GM12878 (cell line): ENCODE measurements at regions not wholly inside any gene's neighbourhood (a gene's known extent, or its start where the extent isn't known, plus 50 kb on each side); places are given as distances from the start of the nearest gene placed in this dataset.

Source experiments
- ATAC-seq: fragments of 200-7000 bp; cut with Tn5 transposase; 3 replicates; pipeline ENCODE4 v1.9.1; 2020; ENCODE audit warnings: mild to moderate bottlenecking, moderate library complexity
- BruUV-seq: library from RNA; stranded (reverse); fragments of 400-500 nt; replicated peaks from 2 replicates; lab custom pipeline; 2021; lab: Mats Ljungman, UMichigan
- CTCF ChIA-PET: fragments of 300-600 bp; sonication (Branson Sonifier 250); formaldehyde crosslinking; extraction: SDS; loops from one replicate; lab custom pipeline; 2021; ENCODE audit warnings: inconsistent platforms; lab: Yijun Ruan, JAX
- POLR2A ChIA-PET: fragments of 350-600 bp; formaldehyde crosslinking; extraction: SDS; loops from one replicate; lab custom pipeline; 2021; ENCODE audit warnings: inconsistent platforms; lab: Charles Lee
- RAD21 ChIA-PET: fragments of 300-600 bp; sonication (Branson Sonifier 250); formaldehyde crosslinking; loops from one replicate; lab custom pipeline; 2023; ENCODE audit warnings: antibody characterized with exemption; ENCODE audit not compliant: unreplicated experiment; lab: Charles Lee
- SMC1A ChIA-PET: fragments of 300-600 bp; sonication (Branson Sonifier 250); formaldehyde crosslinking; loops from one replicate; lab custom pipeline; 2023; ENCODE audit not compliant: unreplicated experiment, uncharacterized antibody; lab: Charles Lee
- DNase-seq: peaks from one replicate; pipeline ENCODE4 v3.0.0-alpha.2; 2011; ENCODE audit warnings: low read depth, low spot score
- FAIRE-seq: peaks from 3 replicates; lab custom pipeline; 2011; peaks lifted over from hg19 to GRCh38; lab: Jason Lieb, UNC
- H2AFZ ChIP-seq: 2 replicates; pipeline ENCODE4 v1.6.0; 2011; ENCODE audit warnings: low read depth, low read length, control low read depth; ENCODE audit not compliant: control insufficient read depth
- H3K27ac ChIP-seq: 2 replicates; pipeline ENCODE4 v1.5.1; 2011; ENCODE audit warnings: control low read depth; ENCODE audit not compliant: control insufficient read depth, insufficient read depth
- H3K27me3 ChIP-seq, 2 experiments: replicated peaks in 1 of 2; 2 replicates each; pipeline versions ENCODE4 v1.6.0 to v1.6.1; 2011; ENCODE audit warnings: low read length in 1 of 2; ENCODE audit not compliant: control insufficient read depth in 2 of 2, insufficient read depth in 2 of 2
- H3K36me3 ChIP-seq, 2 experiments: 2 replicates each; pipeline ENCODE4 v1.5.1; 2011; ENCODE audit warnings: low read length in 1 of 2; ENCODE audit not compliant: control insufficient read depth in 2 of 2, insufficient read depth in 2 of 2
- H3K4me1 ChIP-seq: 2 replicates; pipeline ENCODE4 v1.6.1; 2011; ENCODE audit warnings: mild to moderate bottlenecking, low read length, moderate library complexity, mixed read lengths; ENCODE audit not compliant: control insufficient read depth, insufficient read depth
- H3K4me2 ChIP-seq: 2 replicates; pipeline ENCODE4 v1.6.0; 2011; ENCODE audit warnings: control low read depth; ENCODE audit not compliant: control insufficient read depth, insufficient read depth
- H3K4me3 ChIP-seq: fragments of 200-600 bp; sonication (generic); 2 replicates; pipeline ENCODE4 v1.5.1; 2016
- H3K79me2 ChIP-seq: 2 replicates; pipeline ENCODE4 v1.6.0; 2011; ENCODE audit warnings: low read length; ENCODE audit not compliant: control insufficient read depth, insufficient read depth
- H3K9ac ChIP-seq: 2 replicates; pipeline ENCODE4 v1.8.0; 2011; ENCODE audit warnings: low read length, control low read depth, mixed read lengths; ENCODE audit not compliant: control insufficient read depth, insufficient read depth
- H3K9me3 ChIP-seq: replicated peaks from 3 replicates; pipeline ENCODE4 v1.5.1; 2011; ENCODE audit warnings: mild to moderate bottlenecking, low read length; ENCODE audit not compliant: control insufficient read depth, insufficient read depth
- H4K20me1 ChIP-seq: 2 replicates; pipeline ENCODE4 v1.6.0; 2011; ENCODE audit not compliant: control insufficient read depth, insufficient read depth
- ATF3 ChIP-seq: IDR thresholded peaks from 2 replicates; pipeline ENCODE4 v1.6.1; 2011; ENCODE audit warnings: low read depth, mild to moderate bottlenecking, low read length, moderate library complexity, borderline replicate concordance; ENCODE audit errors: extremely low read depth
- BCL3 ChIP-seq: IDR thresholded peaks from 2 replicates; pipeline ENCODE4 v1.6.1; 2011; ENCODE audit warnings: borderline replicate concordance, low read depth, mild to moderate bottlenecking, moderate library complexity, low read length; ENCODE audit not compliant: insufficient read depth, poor library complexity, severe bottlenecking
- CHD4 ChIP-seq: fragments of 200-600 bp; sonication (generic); IDR thresholded peaks from 2 replicates; pipeline ENCODE4 v1.6.1; 2016; ENCODE audit warnings: mild to moderate bottlenecking
- EGR1 ChIP-seq, 2 experiments: IDR thresholded peaks; 1 replicate in 1 of 2; 2 replicates in 1 of 2; pipeline ENCODE4 v1.6.1; 2011 to 2012; ENCODE audit warnings: low read depth in 2 of 2, low read length in 2 of 2, borderline replicate concordance in 1 of 2, mild to moderate bottlenecking in 1 of 2, moderate library complexity in 1 of 2
- FOS ChIP-seq: IDR thresholded peaks from 3 replicates; pipeline ENCODE4 v1.6.1; 2011; ENCODE audit warnings: borderline replicate concordance; ENCODE audit not compliant: insufficient read length; ENCODE audit errors: extremely low read depth
- HSF1 ChIP-seq: fragments of 150-350 bp; IDR thresholded peaks from 2 replicates; pipeline ENCODE4 v1.6.1; 2014; ENCODE audit warnings: mild to moderate bottlenecking, low read depth, low read length
- IRF4 ChIP-seq: IDR thresholded peaks from 2 replicates; pipeline ENCODE4 v1.6.1; 2011; ENCODE audit warnings: low read depth, low read length
- MXI1 ChIP-seq: fragments of 150-350 bp; IDR thresholded peaks from 2 replicates; pipeline ENCODE4 v1.6.1; 2011; ENCODE audit warnings: low read depth, mild to moderate bottlenecking, inconsistent platforms, low read length, improper control_type of control experiment
- MYB ChIP-seq: fragments of 150-350 bp; IDR thresholded peaks from 2 replicates; pipeline ENCODE4 v1.6.1; 2014; ENCODE audit warnings: mild to moderate bottlenecking, low read depth, low read length, borderline replicate concordance
- NFYB ChIP-seq: IDR thresholded peaks from 2 replicates; pipeline ENCODE4 v1.6.1; 2011; ENCODE audit warnings: low read depth, mild to moderate bottlenecking, low read length, improper control_type of control experiment, moderate library complexity; ENCODE audit not compliant: insufficient read depth
- NRF1 ChIP-seq: conservative IDR thresholded peaks from 2 replicates; pipeline ENCODE4 v1.6.1; 2011; ENCODE audit warnings: mild to moderate bottlenecking, low read depth, low read length, improper control_type of control experiment
- SP1 ChIP-seq: IDR thresholded peaks from one replicate; pipeline ENCODE4 v1.6.1; 2011; ENCODE audit warnings: low read depth, low read length
- SREBF1 ChIP-seq: IDR thresholded peaks from 2 replicates; pipeline ENCODE4 v1.6.1; 2012; ENCODE audit warnings: mild to moderate bottlenecking, low read length
- SUPT20H ChIP-seq: IDR thresholded peaks from 2 replicates; pipeline ENCODE4 v1.6.1; 2011; ENCODE audit warnings: low read depth, mild to moderate bottlenecking, low read length, moderate library complexity, borderline replicate concordance; ENCODE audit not compliant: control insufficient read depth
- TBL1XR1 ChIP-seq: IDR thresholded peaks from 2 replicates; pipeline ENCODE4 v1.6.1; 2012; ENCODE audit warnings: low read depth, low read length, improper control_type of control experiment
- YY1 ChIP-seq: IDR thresholded peaks from 2 replicates; pipeline ENCODE4 v1.6.1; 2011; ENCODE audit warnings: low read depth, mild to moderate bottlenecking, low read length
- ZBTB40 ChIP-seq: fragments of 450-650 bp; IDR thresholded peaks from 2 replicates; pipeline ENCODE4 v1.6.1; 2016; ENCODE audit warnings: mild to moderate bottlenecking, moderate library complexity, borderline replicate concordance
- ZNF622 ChIP-seq: fragments of 450-650 bp; IDR thresholded peaks from 2 replicates; pipeline ENCODE4 v1.6.1; 2017; ENCODE audit warnings: mild to moderate bottlenecking, inconsistent platforms
- in situ Hi-C: fragments of 300-500 bp; cut with MboI; formaldehyde crosslinking; loops from 9 replicates; pipeline ENCODE4 v1.14.3; 2018; ENCODE audit warnings: mixed read lengths
- intact Hi-C: fragments of 100-400 bp; cut with micrococcal nuclease; formaldehyde crosslinking; loops from one replicate; pipeline ENCODE4 v1.14.2; 2022; ENCODE audit not compliant: unreplicated experiment

GRCh38 chr9:23394189-23394588 lies 431.9 kb downstream of the ELAVL2 start (continued):
- TF ChIP-seq ZBTB40 = no peak
- TF ChIP-seq MYB = no peak
- TF ChIP-seq YY1 = no peak

GRCh38 chr9:23408874-23409273 lies 417.2 kb downstream of the ELAVL2 start:
- intact Hi-C loops = no loop called here
- no peak overlapping the region for H3K9ac ChIP-seq
- H3K27me3 ChIP-seq = no peaks in the 10 kb centered on the region
- no peaks in the 10 kb centered on the region for H3K4me1 ChIP-seq
- FAIRE-seq (no peak), DNase-seq (no peak), ATAC-seq (no peak)
- ChIA-PET CTCF (no interaction called here), RAD21 (no interaction called here), POLR2A (no interaction called here), SMC1A (interaction anchor here (1.0 kb wide), 1 partner anchor 10 kb away, joined by 4 read pairs; no protein-coding TSS in a partner anchor)
- no peaks in the 10 kb centered on the region for H3K9me3 ChIP-seq
- H2AFZ ChIP-seq = no peak overlapping the region
- in situ Hi-C loops = no loop called here
- H4K20me1 ChIP-seq = no peaks in the 10 kb centered on the region
- H3K27ac ChIP-seq = no peak overlapping the region
- no peak overlapping the region for H3K4me2 ChIP-seq
- no peaks in the 10 kb centered on the region for H3K79me2 ChIP-seq
- no peaks in the 10 kb centered on the region for H3K36me3 ChIP-seq
- no TSS peak for BruUV-seq
- no peak overlapping the region for H3K4me3 ChIP-seq
- TF ChIP-seq ZNF622 = no peak
- no peak for TF ChIP-seq ATF3
- no peak for TF ChIP-seq NFYB
- TF ChIP-seq IRF4 = no peak
- no peak for TF ChIP-seq BCL3
- no peak for TF ChIP-seq TBL1XR1
- no peak for TF ChIP-seq MXI1
- no peak for TF ChIP-seq SP1
- TF ChIP-seq EGR1 (IDR thresholded peaks at IDR 0.05; ENCODE audit: borderline replicate concordance in 1 of 2, low read depth in 2 of 2, low read length in 2 of 2) = no peak
- no peak for TF ChIP-seq NRF1
- TF ChIP-seq SREBF1 = no peak
- TF ChIP-seq SUPT20H = no peak
- TF ChIP-seq CHD4 = no peak
- no peak for TF ChIP-seq FOS
- TF ChIP-seq HSF1 = no peak
